H1 (cell line): ENCODE measurements at regions not wholly inside any gene's neighbourhood (a gene's known extent, or its start where the extent isn't known, plus 50 kb on each side); places are given as distances from the start of the nearest gene placed in this dataset.

Experiments
- BACH1 ChIP-seq: IDR thresholded peaks from 2 replicates; pipeline ENCODE4 v1.6.1; 2012; ENCODE audit warnings: low read length, improper control_type of control experiment
- CBX8 ChIP-seq: fragments of 300-800, 300-1000 bp; sonication (generic); IDR thresholded peaks from 2 replicates; pipeline ENCODE4 v1.7.1; 2016; ENCODE audit warnings: low read depth, low read length, borderline replicate concordance
- CHD7 ChIP-seq: fragments of 300-600 bp; sonication (generic); IDR thresholded peaks from 2 replicates; pipeline ENCODE4 v1.7.1; 2012; ENCODE audit warnings: low read length, moderate library complexity, mild to moderate bottlenecking, inconsistent platforms; ENCODE audit not compliant: insufficient replicate concordance
- CTCF ChIP-seq, 3 experiments: IDR thresholded peaks; 1 replicate in 2 of 3; 2 replicates in 1 of 3; pipeline versions ENCODE4 v1.5.1 to v1.6.1; 2011; ENCODE audit warnings: low read length in 3 of 3, mild to moderate bottlenecking in 3 of 3, inconsistent platforms in 2 of 3, low read depth in 1 of 3, moderate library complexity in 1 of 3; ENCODE audit not compliant: insufficient read depth in 1 of 3; ENCODE audit errors: control extremely low read depth in 1 of 3
- EP300 ChIP-seq, 2 experiments: IDR thresholded peaks; 1 replicate in 1 of 2; 2 replicates in 1 of 2; pipeline ENCODE4 v1.6.1; 2011 to 2012; ENCODE audit warnings: low read depth in 2 of 2, low read length in 2 of 2, mild to moderate bottlenecking in 2 of 2, borderline replicate concordance in 1 of 2, inconsistent platforms in 1 of 2, moderate library complexity in 1 of 2
- EZH2 ChIP-seq: fragments of 200-600 bp; sonication (generic); IDR thresholded peaks from 2 replicates; pipeline ENCODE4 v1.7.1; 2012; ENCODE audit warnings: low read depth, mild to moderate bottlenecking, moderate library complexity, low read length, inconsistent platforms; ENCODE audit not compliant: severe bottlenecking
- FOSL1 ChIP-seq: IDR thresholded peaks from 2 replicates; pipeline ENCODE4 v1.6.1; 2011; ENCODE audit warnings: mild to moderate bottlenecking, low read depth, low read length, moderate library complexity; ENCODE audit not compliant: insufficient read depth
- MAX ChIP-seq: IDR thresholded peaks from 2 replicates; pipeline ENCODE4 v1.6.1; 2012; ENCODE audit warnings: inconsistent platforms
- POLR2A ChIP-seq, 2 experiments: IDR thresholded peaks; 1 replicate in 1 of 2; 2 replicates in 1 of 2; pipeline ENCODE4 v1.6.1; 2011; ENCODE audit warnings: low read depth in 2 of 2, low read length in 2 of 2, mild to moderate bottlenecking in 2 of 2; ENCODE audit errors: control extremely low read depth in 1 of 2
- POLR2AphosphoS5 ChIP-seq: IDR thresholded peaks from 2 replicates; pipeline ENCODE4 v1.6.1; 2011; ENCODE audit warnings: low read depth, low read length
- RXRA ChIP-seq: IDR thresholded peaks from 2 replicates; pipeline ENCODE4 v1.6.1; 2011; ENCODE audit warnings: low read depth, mild to moderate bottlenecking, low read length, moderate library complexity; ENCODE audit not compliant: insufficient read depth
- SP1 ChIP-seq: IDR thresholded peaks from 2 replicates; pipeline ENCODE4 v1.6.1; 2011; ENCODE audit warnings: low read depth, low read length
- SP2 ChIP-seq: IDR thresholded peaks from 2 replicates; pipeline ENCODE4 v1.6.1; 2012; ENCODE audit warnings: mild to moderate bottlenecking, low read length, inconsistent platforms
- TCF12 ChIP-seq: IDR thresholded peaks from 2 replicates; pipeline ENCODE4 v1.6.1; 2011; ENCODE audit warnings: low read depth, mild to moderate bottlenecking, low read length

- TF ChIP-seq RXRA (no peak), TCF12 (no peak), CTCF (IDR thresholded peaks at IDR 0.05; ENCODE audit: control extremely low read depth in 1 of 3, insufficient read depth in 1 of 3, low read depth in 1 of 3, low read length in 3 of 3) (no peak), BACH1 (no peak), CBX8 (no peak), CHD7 (no peak), SP2 (no peak), FOSL1 (no peak), SP1 (no peak), POLR2A (IDR thresholded peaks at IDR 0.05; ENCODE audit: control extremely low read depth in 1 of 2, low read depth in 2 of 2, low read length in 2 of 2) (no peak), MAX (no peak), EP300 (IDR thresholded peaks at IDR 0.05; ENCODE audit: borderline replicate concordance in 1 of 2, low read depth in 2 of 2, low read length in 2 of 2) (no peak), EZH2 (no peak), POLR2AphosphoS5 (no peak)
Measured at GRCh38 chr7:119681336-119681735, 591.6 kb upstream of the KCND2 start.
